ENCODE measurements at regions not wholly inside any gene's neighbourhood (a gene's known extent, or its start where the extent isn't known, plus 50 kb on each side); places are given as distances from the start of the nearest gene placed in this dataset.

- Histone ChIP-seq H3K27ac (ENCODE audit: control insufficient read depth, insufficient read depth, low read length) (no peak overlapping the region), H3K36me3 (ENCODE audit: control insufficient read depth in 2 of 2, extremely low read depth in 1 of 2, insufficient read depth in 2 of 2, low read length in 2 of 2) (no peaks in the 10 kb centered on the region), H3K79me2 (ENCODE audit: control insufficient read depth, insufficient read depth, low read length) (no peaks in the 10 kb centered on the region), H3K4me1 (ENCODE audit: control insufficient read depth, extremely low read depth, insufficient read depth, low read length) (no peaks in the 10 kb centered on the region), H3K9ac (ENCODE audit: control insufficient read depth, extremely low read depth, insufficient read depth, low read length) (no peak overlapping the region), H4K20me1 (ENCODE audit: control insufficient read depth, extremely low read depth, insufficient read depth, low read length) (no peaks in the 10 kb centered on the region), H2AFZ (ENCODE audit: control insufficient read depth, low read length) (no peak overlapping the region), H3K9me3 (ENCODE audit: control insufficient read depth, low read depth, low read length) (no peaks in the 10 kb centered on the region), H3K4me3 (ENCODE audit: control insufficient read depth in 2 of 3, extremely low read depth in 1 of 3, insufficient read depth in 2 of 3, low read depth in 1 of 3, low read length in 3 of 3) (no peak overlapping the region), H3K4me2 (ENCODE audit: control insufficient read depth, extremely low read depth, insufficient read depth, low read depth, low read length) (no peak overlapping the region), H3K27me3 (ENCODE audit: control insufficient read depth, extremely low read depth, insufficient read depth, low read length) (no peaks in the 10 kb centered on the region), H3K9me1 (ENCODE audit: control insufficient read depth, extremely low read depth, insufficient read depth, low read length) (no peaks in the 10 kb centered on the region)
- FAIRE-seq = no peak
- dilution Hi-C loops (cut with MboI; ENCODE audit: extremely low pct_ligation_motif_present, low sequenced_read_pairs) = no loop called here
- DNase-seq (ENCODE audit: low read depth, low spot score) = no peak
- TF ChIP-seq EZH2 (IDR thresholded peaks at IDR 0.05; ENCODE audit: low read length) (no peak), CTCF (optimal IDR thresholded peaks at IDR 0.05 in 1 of 3, IDR thresholded peaks at IDR 0.05 in 1 of 3, conservative IDR thresholded peaks at IDR 0.05 in 1 of 3; ENCODE audit: extremely low read depth in 1 of 3, insufficient read depth in 2 of 3, low read length in 3 of 3) (no peak)
Measured at GRCh38 chr15:24760066-24760465, 84.5 kb downstream of the NPAP1 start.

- H3K4me1 ChIP-seq (ENCODE audit: control insufficient read depth, extremely low read depth, insufficient read depth, low read length) = no peaks in the 10 kb centered on the region
- H3K4me3 ChIP-seq (ENCODE audit: control insufficient read depth in 2 of 3, extremely low read depth in 1 of 3, insufficient read depth in 2 of 3, low read depth in 1 of 3, low read length in 3 of 3) = no peak overlapping the region
- no peak overlapping the region for H3K27ac ChIP-seq (ENCODE audit: control insufficient read depth, insufficient read depth, low read length)
- no peaks in the 10 kb centered on the region for H3K79me2 ChIP-seq (ENCODE audit: control insufficient read depth, insufficient read depth, low read length)
- no peaks in the 10 kb centered on the region for H3K36me3 ChIP-seq (ENCODE audit: control insufficient read depth in 2 of 2, extremely low read depth in 1 of 2, insufficient read depth in 2 of 2, low read length in 2 of 2)
- H3K9me1 ChIP-seq (ENCODE audit: control insufficient read depth, extremely low read depth, insufficient read depth, low read length) = no peaks in the 10 kb centered on the region
- FAIRE-seq = no peak
- no peak overlapping the region for H2AFZ ChIP-seq (ENCODE audit: control insufficient read depth, low read length)
- no peak for TF ChIP-seq EZH2 (IDR thresholded peaks at IDR 0.05; ENCODE audit: low read length)
- TF ChIP-seq CTCF (optimal IDR thresholded peaks at IDR 0.05 in 1 of 3, IDR thresholded peaks at IDR 0.05 in 1 of 3, conservative IDR thresholded peaks at IDR 0.05 in 1 of 3; ENCODE audit: extremely low read depth in 1 of 3, insufficient read depth in 2 of 3, low read length in 3 of 3) = peak in 2 of 3 experiments; percentile 9 to 34
- H4K20me1 ChIP-seq (ENCODE audit: control insufficient read depth, extremely low read depth, insufficient read depth, low read length) = no peaks in the 10 kb centered on the region
- no peaks in the 10 kb centered on the region for H3K9me3 ChIP-seq (ENCODE audit: control insufficient read depth, low read depth, low read length)
- dilution Hi-C loops (cut with MboI; ENCODE audit: extremely low pct_ligation_motif_present, low sequenced_read_pairs) = no loop called here
- H3K4me2 ChIP-seq (ENCODE audit: control insufficient read depth, extremely low read depth, insufficient read depth, low read depth, low read length) = no peak overlapping the region
- no peak for DNase-seq (ENCODE audit: low read depth, low spot score)
- H3K27me3 ChIP-seq (ENCODE audit: control insufficient read depth, extremely low read depth, insufficient read depth, low read length) = no peaks in the 10 kb centered on the region
- H3K9ac ChIP-seq (ENCODE audit: control insufficient read depth, extremely low read depth, insufficient read depth, low read length) = no peak overlapping the region
Measured at GRCh38 chr15:24761704-24762302, 86.2 kb downstream of the NPAP1 start.
